ENCODE measurements at regions not wholly inside any gene's neighbourhood (a gene's known extent, or its start where the extent isn't known, plus 50 kb on each side); places are given as distances from the start of the nearest gene placed in this dataset.

DNA sequence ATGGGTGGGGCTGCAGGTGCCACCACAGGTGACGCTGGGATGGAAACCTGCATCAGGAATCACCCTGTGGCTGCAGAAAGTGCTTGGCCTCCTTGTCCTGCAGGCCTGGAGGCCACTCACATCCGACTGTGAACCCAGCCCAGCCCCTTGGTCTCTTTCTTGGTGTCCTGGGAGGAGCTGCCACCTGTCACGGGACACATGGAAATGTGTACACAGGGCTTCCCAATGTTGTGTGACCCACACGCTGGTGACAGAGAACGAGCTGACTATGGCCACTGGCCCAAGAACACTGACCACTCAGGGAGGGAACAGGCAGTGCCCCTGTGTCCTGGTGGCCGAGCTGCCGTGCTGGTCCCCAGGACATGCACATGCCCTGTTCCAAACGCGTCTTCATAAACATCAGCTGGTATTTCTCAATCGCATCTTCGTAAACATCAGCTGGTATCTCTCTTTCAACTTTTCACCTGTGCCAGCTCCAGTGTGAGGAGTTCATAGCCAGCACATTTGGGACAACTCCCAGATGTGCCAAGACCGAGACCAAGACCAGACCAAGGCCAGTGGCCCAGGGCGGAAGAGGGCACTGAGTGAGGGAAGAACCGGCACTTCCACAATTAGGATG, 57.9 kb upstream of the INPP5A start:
- TF ChIP-seq CTCF (conservative IDR thresholded peaks at IDR 0.05; ENCODE audit: low read length) = no peak
- DNase-seq (ENCODE audit: low read depth) = no peak
- no peak overlapping the region for H3K4me3 ChIP-seq (ENCODE audit: low read length)

DNA sequence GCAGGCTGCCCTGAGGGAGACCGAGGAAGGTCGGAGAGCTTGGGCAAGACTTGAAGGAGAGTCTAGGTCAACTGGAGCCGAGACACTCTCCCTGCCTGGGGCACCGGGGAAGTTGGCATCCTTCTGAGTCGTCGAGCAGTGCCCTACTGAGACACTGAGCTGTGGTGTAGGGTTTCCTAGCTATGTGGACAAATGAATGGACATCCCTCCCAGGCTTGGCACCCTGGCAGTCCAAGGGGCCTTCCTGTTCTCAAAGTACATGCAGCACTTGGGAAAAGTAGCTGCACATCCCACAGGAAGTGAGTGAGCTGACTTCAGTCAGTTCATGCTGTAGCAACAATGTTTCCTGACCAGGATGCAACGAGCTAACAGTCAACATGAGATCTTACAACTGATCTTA, 57.2 kb upstream of the INPP5A start:
- no peak overlapping the region for H3K4me3 ChIP-seq (ENCODE audit: low read length)
- no peak for DNase-seq (ENCODE audit: low read depth)
- no peak for TF ChIP-seq CTCF (conservative IDR thresholded peaks at IDR 0.05; ENCODE audit: low read length)

DNA sequence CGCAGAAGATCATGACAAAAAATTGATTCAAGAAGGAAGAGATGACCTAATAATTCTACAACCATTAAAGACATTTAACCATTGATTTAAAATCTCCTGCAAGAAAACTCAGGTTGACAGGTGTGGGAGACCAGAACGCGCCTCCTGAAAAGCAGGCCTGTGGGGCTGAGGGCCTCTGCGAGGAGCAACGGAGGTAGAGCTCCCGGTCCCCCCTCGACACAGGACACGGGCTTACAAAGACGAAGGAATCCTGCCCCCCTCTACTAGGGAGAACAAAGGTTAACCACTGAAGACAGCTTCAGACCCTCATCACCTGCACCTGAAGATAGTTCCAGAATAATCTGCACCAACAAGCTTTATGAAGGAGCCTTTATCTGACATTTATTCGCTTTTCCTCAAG, 55.9 kb upstream of the INPP5A start:
- TF ChIP-seq CTCF (conservative IDR thresholded peaks at IDR 0.05; ENCODE audit: low read length) = no peak
- no peak overlapping the region for H3K4me3 ChIP-seq (ENCODE audit: low read length)
- no peak for DNase-seq (ENCODE audit: low read depth)

DNA sequence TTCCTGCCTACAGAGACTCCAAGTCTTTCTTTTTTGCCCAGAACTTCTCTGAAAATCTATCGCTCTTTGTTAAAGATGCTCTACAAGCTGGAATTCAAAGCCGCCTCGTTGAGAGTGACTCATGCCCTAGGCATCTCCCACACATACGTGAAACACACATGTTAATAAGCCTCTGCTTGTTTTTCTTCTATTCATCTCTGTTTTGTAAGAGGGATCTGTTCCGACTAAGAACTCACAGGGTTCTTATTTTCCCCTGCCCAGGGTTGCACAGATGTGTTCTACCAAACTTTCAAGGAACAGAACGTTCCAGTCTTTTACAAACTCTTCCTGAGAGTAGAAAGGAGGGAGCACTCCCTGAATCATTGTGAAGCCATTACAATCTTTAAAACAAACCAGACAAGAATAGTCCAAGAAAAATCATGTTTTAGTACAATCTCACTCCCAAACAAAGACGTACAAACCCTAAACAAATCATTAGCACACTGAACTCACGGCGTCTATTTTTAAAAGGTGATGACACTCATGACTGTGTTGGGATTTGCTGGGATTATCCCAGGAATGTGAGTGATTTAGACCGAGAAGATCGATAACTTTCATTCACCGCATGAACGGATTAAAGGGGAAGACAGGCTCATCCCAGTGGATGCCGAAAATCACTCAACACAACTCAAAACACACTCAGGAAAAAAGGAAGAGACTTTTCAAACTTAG, 55.3 kb upstream of the INPP5A start:
- no peak for TF ChIP-seq CTCF (conservative IDR thresholded peaks at IDR 0.05; ENCODE audit: low read length)
- H3K4me3 ChIP-seq (ENCODE audit: low read length) = no peak overlapping the region
- DNase-seq (ENCODE audit: low read depth) = peak; percentile 85

DNA sequence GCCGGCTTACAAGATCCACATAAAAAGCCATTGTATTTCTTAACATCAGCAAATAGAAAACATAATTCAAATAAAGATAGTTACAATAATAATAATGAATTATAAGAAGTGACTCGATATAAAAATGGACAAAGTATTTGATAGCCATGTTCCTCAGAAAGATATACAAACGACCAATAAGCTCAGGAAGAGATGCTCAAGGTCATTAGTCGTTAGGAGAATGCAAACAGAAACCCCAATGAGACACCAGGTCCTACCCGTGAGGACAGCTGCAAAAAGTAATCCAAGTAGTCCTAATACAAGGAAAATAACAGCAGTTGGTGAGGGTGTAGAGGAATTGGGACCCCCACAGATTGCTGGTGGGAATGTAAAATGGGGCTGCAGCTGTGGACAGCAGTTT, 54.2 kb upstream of the INPP5A start:
- DNase-seq (ENCODE audit: low read depth) = no peak
- no peak overlapping the region for H3K4me3 ChIP-seq (ENCODE audit: low read length)

GRCh38 chr10:132484922-132485321, 52.7 kb upstream of the INPP5A start:
- no peak for DNase-seq (ENCODE audit: low read depth)
- no peak for TF ChIP-seq CTCF (conservative IDR thresholded peaks at IDR 0.05; ENCODE audit: low read length)

More for the DNA sequence above, 54.2 kb upstream of the INPP5A start:
- no peak for TF ChIP-seq CTCF (conservative IDR thresholded peaks at IDR 0.05; ENCODE audit: low read length)

GRCh38 chr10:132485391-132485790, 52.2 kb upstream of the INPP5A start:
- DNase-seq (ENCODE audit: low read depth) = no peak
- no peak for TF ChIP-seq CTCF (conservative IDR thresholded peaks at IDR 0.05; ENCODE audit: low read length)
- no peak overlapping the region for H3K4me3 ChIP-seq (ENCODE audit: low read length)

More at GRCh38 chr10:132484922-132485321, 52.7 kb upstream of the INPP5A start:
- H3K4me3 ChIP-seq (ENCODE audit: low read length) = no peak overlapping the region

Data from AG10803 (cell line).